PFSK-1 (cell line): ENCODE measurements at regions not wholly inside any gene's neighbourhood (a gene's known extent, or its start where the extent isn't known, plus 50 kb on each side); places are given as distances from the start of the nearest gene placed in this dataset.

ENCODE experiments used
- FOXP2 ChIP-seq: optimal IDR thresholded peaks from 2 replicates; pipeline ENCODE3; 2011; ENCODE audit warnings: borderline replicate concordance, control low read depth, inconsistent platforms; ENCODE audit not compliant: insufficient read depth; ENCODE audit errors: extremely low read length, extremely low read depth
- POLR2AphosphoS5 ChIP-seq: IDR thresholded peaks from 2 replicates; pipeline ENCODE4 v1.6.1; 2012; ENCODE audit warnings: low read depth, mild to moderate bottlenecking, control low read depth, low read length, moderate library complexity
- TAF1 ChIP-seq: IDR thresholded peaks from 2 replicates; pipeline ENCODE4 v1.6.1; 2012; ENCODE audit warnings: low read length, control low read depth, borderline replicate concordance; ENCODE audit not compliant: insufficient read depth
- TF ChIP-seq, protein P1 (sequence below), 2 experiments: IDR thresholded peaks; 2 replicates each; pipeline versions ENCODE4 v1.6.1 to v1.8.0; 2011 to 2012; ENCODE audit warnings: low read depth in 2 of 2, low read length in 2 of 2, control low read depth in 1 of 2, inconsistent platforms in 1 of 2, mild to moderate bottlenecking in 1 of 2, moderate library complexity in 1 of 2; ENCODE audit not compliant: insufficient read depth in 1 of 2

DNA sequence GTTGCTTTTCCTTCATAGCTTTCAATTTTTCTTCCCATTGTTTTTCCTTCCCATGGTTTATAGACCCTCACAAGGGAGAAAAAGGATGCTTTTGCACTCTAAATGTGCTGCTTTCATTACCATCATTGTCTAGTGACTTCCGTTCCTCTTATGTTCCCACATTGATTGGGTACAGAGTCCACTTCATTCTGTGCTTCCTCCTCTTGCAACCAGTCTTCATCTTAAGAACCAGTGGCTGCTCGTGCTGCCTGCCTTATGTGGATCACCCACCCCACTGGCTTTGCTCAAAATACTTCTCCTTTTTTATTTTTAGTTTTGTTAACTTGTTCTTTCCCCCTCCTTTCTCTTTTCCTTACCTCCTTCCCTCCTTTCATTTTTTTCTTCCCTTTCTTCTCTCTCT, 76.5 kb upstream of the BOD1L1 start:
- TF ChIP-seq POLR2AphosphoS5 (no peak), TAF1 (no peak), FOXP2 (no peak)
- TF ChIP-seq, protein P1, sequence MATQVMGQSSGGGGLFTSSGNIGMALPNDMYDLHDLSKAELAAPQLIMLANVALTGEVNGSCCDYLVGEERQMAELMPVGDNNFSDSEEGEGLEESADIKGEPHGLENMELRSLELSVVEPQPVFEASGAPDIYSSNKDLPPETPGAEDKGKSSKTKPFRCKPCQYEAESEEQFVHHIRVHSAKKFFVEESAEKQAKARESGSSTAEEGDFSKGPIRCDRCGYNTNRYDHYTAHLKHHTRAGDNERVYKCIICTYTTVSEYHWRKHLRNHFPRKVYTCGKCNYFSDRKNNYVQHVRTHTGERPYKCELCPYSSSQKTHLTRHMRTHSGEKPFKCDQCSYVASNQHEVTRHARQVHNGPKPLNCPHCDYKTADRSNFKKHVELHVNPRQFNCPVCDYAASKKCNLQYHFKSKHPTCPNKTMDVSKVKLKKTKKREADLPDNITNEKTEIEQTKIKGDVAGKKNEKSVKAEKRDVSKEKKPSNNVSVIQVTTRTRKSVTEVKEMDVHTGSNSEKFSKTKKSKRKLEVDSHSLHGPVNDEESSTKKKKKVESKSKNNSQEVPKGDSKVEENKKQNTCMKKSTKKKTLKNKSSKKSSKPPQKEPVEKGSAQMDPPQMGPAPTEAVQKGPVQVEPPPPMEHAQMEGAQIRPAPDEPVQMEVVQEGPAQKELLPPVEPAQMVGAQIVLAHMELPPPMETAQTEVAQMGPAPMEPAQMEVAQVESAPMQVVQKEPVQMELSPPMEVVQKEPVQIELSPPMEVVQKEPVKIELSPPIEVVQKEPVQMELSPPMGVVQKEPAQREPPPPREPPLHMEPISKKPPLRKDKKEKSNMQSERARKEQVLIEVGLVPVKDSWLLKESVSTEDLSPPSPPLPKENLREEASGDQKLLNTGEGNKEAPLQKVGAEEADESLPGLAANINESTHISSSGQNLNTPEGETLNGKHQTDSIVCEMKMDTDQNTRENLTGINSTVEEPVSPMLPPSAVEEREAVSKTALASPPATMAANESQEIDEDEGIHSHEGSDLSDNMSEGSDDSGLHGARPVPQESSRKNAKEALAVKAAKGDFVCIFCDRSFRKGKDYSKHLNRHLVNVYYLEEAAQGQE (IDR thresholded peaks at IDR 0.05; ENCODE audit: insufficient read depth in 1 of 2, low read depth in 2 of 2, low read length in 2 of 2), result no peak
